GM12878 (cell line): ENCODE measurements at regions not wholly inside any gene's neighbourhood (a gene's known extent, or its start where the extent isn't known, plus 50 kb on each side); places are given as distances from the start of the nearest gene placed in this dataset.

Experiments
- ATAC-seq: fragments of 200-7000 bp; cut with Tn5 transposase; 3 replicates; pipeline ENCODE4 v1.9.1; 2020; ENCODE audit warnings: mild to moderate bottlenecking, moderate library complexity
- BruUV-seq: library from RNA; stranded (reverse); fragments of 400-500 nt; replicated peaks from 2 replicates; lab custom pipeline; 2021; lab: Mats Ljungman, UMichigan
- CTCF ChIA-PET: fragments of 300-600 bp; sonication (Branson Sonifier 250); formaldehyde crosslinking; extraction: SDS; loops from one replicate; lab custom pipeline; 2021; ENCODE audit warnings: inconsistent platforms; lab: Yijun Ruan, JAX
- POLR2A ChIA-PET: fragments of 350-600 bp; formaldehyde crosslinking; extraction: SDS; loops from one replicate; lab custom pipeline; 2021; ENCODE audit warnings: inconsistent platforms; lab: Charles Lee
- RAD21 ChIA-PET: fragments of 300-600 bp; sonication (Branson Sonifier 250); formaldehyde crosslinking; loops from one replicate; lab custom pipeline; 2023; ENCODE audit warnings: antibody characterized with exemption; ENCODE audit not compliant: unreplicated experiment; lab: Charles Lee
- SMC1A ChIA-PET: fragments of 300-600 bp; sonication (Branson Sonifier 250); formaldehyde crosslinking; loops from one replicate; lab custom pipeline; 2023; ENCODE audit not compliant: unreplicated experiment, uncharacterized antibody; lab: Charles Lee
- DNase-seq: peaks from one replicate; pipeline ENCODE4 v3.0.0-alpha.2; 2011; ENCODE audit warnings: low read depth, low spot score
- FAIRE-seq: peaks from 3 replicates; lab custom pipeline; 2011; peaks lifted over from hg19 to GRCh38; lab: Jason Lieb, UNC
- H2AFZ ChIP-seq: 2 replicates; pipeline ENCODE4 v1.6.0; 2011; ENCODE audit warnings: low read depth, low read length, control low read depth; ENCODE audit not compliant: control insufficient read depth
- H3K27ac ChIP-seq: 2 replicates; pipeline ENCODE4 v1.5.1; 2011; ENCODE audit warnings: control low read depth; ENCODE audit not compliant: control insufficient read depth, insufficient read depth
- H3K27me3 ChIP-seq, 2 experiments: replicated peaks in 1 of 2; 2 replicates each; pipeline versions ENCODE4 v1.6.0 to v1.6.1; 2011; ENCODE audit warnings: low read length in 1 of 2; ENCODE audit not compliant: control insufficient read depth in 2 of 2, insufficient read depth in 2 of 2
- H3K36me3 ChIP-seq, 2 experiments: 2 replicates each; pipeline ENCODE4 v1.5.1; 2011; ENCODE audit warnings: low read length in 1 of 2; ENCODE audit not compliant: control insufficient read depth in 2 of 2, insufficient read depth in 2 of 2
- H3K4me1 ChIP-seq: 2 replicates; pipeline ENCODE4 v1.6.1; 2011; ENCODE audit warnings: mild to moderate bottlenecking, low read length, moderate library complexity, mixed read lengths; ENCODE audit not compliant: control insufficient read depth, insufficient read depth
- H3K4me2 ChIP-seq: 2 replicates; pipeline ENCODE4 v1.6.0; 2011; ENCODE audit warnings: control low read depth; ENCODE audit not compliant: control insufficient read depth, insufficient read depth
- H3K4me3 ChIP-seq: fragments of 200-600 bp; sonication (generic); 2 replicates; pipeline ENCODE4 v1.5.1; 2016
- H3K79me2 ChIP-seq: 2 replicates; pipeline ENCODE4 v1.6.0; 2011; ENCODE audit warnings: low read length; ENCODE audit not compliant: control insufficient read depth, insufficient read depth
- H3K9ac ChIP-seq: 2 replicates; pipeline ENCODE4 v1.8.0; 2011; ENCODE audit warnings: low read length, control low read depth, mixed read lengths; ENCODE audit not compliant: control insufficient read depth, insufficient read depth
- H3K9me3 ChIP-seq: replicated peaks from 3 replicates; pipeline ENCODE4 v1.5.1; 2011; ENCODE audit warnings: mild to moderate bottlenecking, low read length; ENCODE audit not compliant: control insufficient read depth, insufficient read depth
- H4K20me1 ChIP-seq: 2 replicates; pipeline ENCODE4 v1.6.0; 2011; ENCODE audit not compliant: control insufficient read depth, insufficient read depth
- KAT2A ChIP-seq: conservative IDR thresholded peaks from 2 replicates; pipeline ENCODE4 v1.6.1; 2011; ENCODE audit warnings: low read depth, low read length; ENCODE audit not compliant: control insufficient read depth
- MYC ChIP-seq: IDR thresholded peaks from 2 replicates; pipeline ENCODE4 v1.6.1; 2011; ENCODE audit warnings: mild to moderate bottlenecking, low read length, moderate library complexity, inconsistent platforms; ENCODE audit not compliant: insufficient read depth, insufficient replicate concordance, insufficient read length, severe bottlenecking
- NFYB ChIP-seq: IDR thresholded peaks from 2 replicates; pipeline ENCODE4 v1.6.1; 2011; ENCODE audit warnings: low read depth, mild to moderate bottlenecking, low read length, improper control_type of control experiment, moderate library complexity; ENCODE audit not compliant: insufficient read depth
- RCOR1 ChIP-seq: conservative IDR thresholded peaks from 2 replicates; pipeline ENCODE4 v1.6.1; 2012; ENCODE audit warnings: low read depth, low read length, improper control_type of control experiment
- SMAD1 ChIP-seq: fragments of 450-650 bp; IDR thresholded peaks from 2 replicates; pipeline ENCODE4 v1.6.1; 2018; ENCODE audit warnings: mild to moderate bottlenecking, low read depth; ENCODE audit not compliant: partially characterized antibody
- YBX1 ChIP-seq: fragments of 450-650 bp; IDR thresholded peaks from 2 replicates; pipeline ENCODE4 v1.6.1; 2016; ENCODE audit warnings: antibody characterized with exemption
- ZNF592 ChIP-seq: fragments of 450-650 bp; IDR thresholded peaks from 2 replicates; pipeline ENCODE4 v1.6.1; 2017; ENCODE audit warnings: mild to moderate bottlenecking, moderate library complexity
- ZNF622 ChIP-seq: fragments of 450-650 bp; IDR thresholded peaks from 2 replicates; pipeline ENCODE4 v1.6.1; 2017; ENCODE audit warnings: mild to moderate bottlenecking, inconsistent platforms
- ZNF687 ChIP-seq: fragments of 450-650 bp; IDR thresholded peaks from 2 replicates; pipeline ENCODE4 v1.6.1; 2017; ENCODE audit warnings: mild to moderate bottlenecking, moderate library complexity
- ZZZ3 ChIP-seq: IDR thresholded peaks from 2 replicates; pipeline ENCODE4 v1.6.1; 2011; ENCODE audit warnings: low read depth; ENCODE audit not compliant: control insufficient read depth, insufficient read length
- WGBS: methylation state at CpG from one replicate; pipeline ENCODE4 v1.1.6; 2016; ENCODE audit warnings: low lambda C conversion rate; ENCODE audit not compliant: insufficient replicate concordance, insufficient coverage; ENCODE audit errors: missing lambda C conversion rate; 5-methylcytosine and 5-hydroxymethylcytosine counted together
- in situ Hi-C: fragments of 300-500 bp; cut with MboI; formaldehyde crosslinking; loops from 9 replicates; pipeline ENCODE4 v1.14.3; 2018; ENCODE audit warnings: mixed read lengths
- intact Hi-C: fragments of 100-400 bp; cut with micrococcal nuclease; formaldehyde crosslinking; loops from one replicate; pipeline ENCODE4 v1.14.2; 2022; ENCODE audit not compliant: unreplicated experiment
- TF ChIP-seq, protein P1 (sequence below): IDR thresholded peaks from 2 replicates; pipeline ENCODE4 v1.6.1; 2012; ENCODE audit warnings: low read depth, low read length, improper control_type of control experiment
- TF ChIP-seq, protein P2 (sequence below): fragments of 450-650 bp; IDR thresholded peaks from 2 replicates; pipeline ENCODE4 v1.6.1; 2016; ENCODE audit warnings: mild to moderate bottlenecking, moderate library complexity, borderline replicate concordance

DNA sequence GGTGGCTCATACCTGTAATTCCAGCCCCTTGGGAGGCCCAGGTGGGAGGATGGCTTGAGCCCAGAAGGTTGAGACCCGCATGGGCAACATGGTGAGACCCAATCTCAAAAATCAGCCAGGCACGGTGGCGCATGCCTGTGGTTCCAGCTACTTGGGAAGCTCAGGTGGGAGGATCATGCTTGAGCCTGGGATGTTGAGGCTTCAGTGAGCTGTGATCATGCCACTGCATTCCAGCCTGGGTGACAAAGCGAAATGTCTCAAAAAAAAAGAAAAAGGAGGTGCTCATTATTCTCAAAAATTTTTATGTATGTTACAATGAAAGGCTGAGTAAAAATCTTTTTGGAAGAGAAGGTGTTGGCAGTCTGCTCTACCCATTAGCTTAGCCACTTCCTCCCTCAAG lies 106.8 kb downstream of the TSN start:
- Histone ChIP-seq H3K4me3 (no peak overlapping the region), H4K20me1 (no peaks in the 10 kb centered on the region), H3K79me2 (no peaks in the 10 kb centered on the region), H3K4me2 (no peak overlapping the region), H3K9ac (no peak overlapping the region), H3K4me1 (no peaks in the 10 kb centered on the region), H3K27ac (no peak overlapping the region), H2AFZ (no peak overlapping the region), H3K9me3 (no peaks in the 10 kb centered on the region), H3K36me3 (no peaks in the 10 kb centered on the region), H3K27me3 (no peaks in the 10 kb centered on the region; a peak in 2 of 4 replicates)
- intact Hi-C loops (no loop called here), in situ Hi-C loops (no loop called here)
- RAD21 ChIA-PET: no interaction called here
- FAIRE-seq (no peak), DNase-seq (no peak), ATAC-seq (no peak)
- SMC1A ChIA-PET: no interaction called here
- POLR2A ChIA-PET: no interaction called here
- WGBS: 21% methylated on average over 4 of the region's 4 CpGs
- no TSS peak for BruUV-seq
- CTCF ChIA-PET: no interaction called here
- TF ChIP-seq SMAD1: no peak
- TF ChIP-seq ZNF622: no peak
- TF ChIP-seq, protein P1, sequence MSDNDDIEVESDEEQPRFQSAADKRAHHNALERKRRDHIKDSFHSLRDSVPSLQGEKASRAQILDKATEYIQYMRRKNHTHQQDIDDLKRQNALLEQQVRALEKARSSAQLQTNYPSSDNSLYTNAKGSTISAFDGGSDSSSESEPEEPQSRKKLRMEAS: no peak
- no peak for TF ChIP-seq NFYB
- TF ChIP-seq ZNF592: no peak
- no peak for TF ChIP-seq KAT2A
- TF ChIP-seq YBX1: no peak
- TF ChIP-seq RCOR1: no peak
- TF ChIP-seq, protein P2, sequence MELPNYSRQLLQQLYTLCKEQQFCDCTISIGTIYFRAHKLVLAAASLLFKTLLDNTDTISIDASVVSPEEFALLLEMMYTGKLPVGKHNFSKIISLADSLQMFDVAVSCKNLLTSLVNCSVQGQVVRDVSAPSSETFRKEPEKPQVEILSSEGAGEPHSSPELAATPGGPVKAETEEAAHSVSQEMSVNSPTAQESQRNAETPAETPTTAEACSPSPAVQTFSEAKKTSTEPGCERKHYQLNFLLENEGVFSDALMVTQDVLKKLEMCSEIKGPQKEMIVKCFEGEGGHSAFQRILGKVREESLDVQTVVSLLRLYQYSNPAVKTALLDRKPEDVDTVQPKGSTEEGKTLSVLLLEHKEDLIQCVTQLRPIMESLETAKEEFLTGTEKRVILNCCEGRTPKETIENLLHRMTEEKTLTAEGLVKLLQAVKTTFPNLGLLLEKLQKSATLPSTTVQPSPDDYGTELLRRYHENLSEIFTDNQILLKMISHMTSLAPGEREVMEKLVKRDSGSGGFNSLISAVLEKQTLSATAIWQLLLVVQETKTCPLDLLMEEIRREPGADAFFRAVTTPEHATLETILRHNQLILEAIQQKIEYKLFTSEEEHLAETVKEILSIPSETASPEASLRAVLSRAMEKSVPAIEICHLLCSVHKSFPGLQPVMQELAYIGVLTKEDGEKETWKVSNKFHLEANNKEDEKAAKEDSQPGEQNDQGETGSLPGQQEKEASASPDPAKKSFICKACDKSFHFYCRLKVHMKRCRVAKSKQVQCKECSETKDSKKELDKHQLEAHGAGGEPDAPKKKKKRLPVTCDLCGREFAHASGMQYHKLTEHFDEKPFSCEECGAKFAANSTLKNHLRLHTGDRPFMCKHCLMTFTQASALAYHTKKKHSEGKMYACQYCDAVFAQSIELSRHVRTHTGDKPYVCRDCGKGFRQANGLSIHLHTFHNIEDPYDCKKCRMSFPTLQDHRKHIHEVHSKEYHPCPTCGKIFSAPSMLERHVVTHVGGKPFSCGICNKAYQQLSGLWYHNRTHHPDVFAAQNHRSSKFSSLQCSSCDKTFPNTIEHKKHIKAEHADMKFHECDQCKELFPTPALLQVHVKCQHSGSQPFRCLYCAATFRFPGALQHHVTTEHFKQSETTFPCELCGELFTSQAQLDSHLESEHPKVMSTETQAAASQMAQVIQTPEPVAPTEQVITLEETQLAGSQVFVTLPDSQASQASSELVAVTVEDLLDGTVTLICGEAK: no peak
- TF ChIP-seq MYC: no peak
- no peak for TF ChIP-seq ZZZ3
- no peak for TF ChIP-seq ZNF687
